Fibroblast of mammary gland (primary cell): ENCODE measurements at regions not wholly inside any gene's neighbourhood (a gene's known extent, or its start where the extent isn't known, plus 50 kb on each side); places are given as distances from the start of the nearest gene placed in this dataset.

Experiments
- DNase-seq: peaks from one replicate; pipeline ENCODE4 v3.0.0-alpha.2; 2010; ENCODE audit warnings: low read depth
- H3K4me3 ChIP-seq: 2 replicates; pipeline ENCODE4 v1.5.1; 2011; ENCODE audit warnings: low read depth, mild to moderate bottlenecking, low read length, moderate library complexity; ENCODE audit not compliant: control insufficient read depth
- TF ChIP-seq, protein P1 (sequence below): conservative IDR thresholded peaks from 2 replicates; pipeline ENCODE4 v1.5.1; 2011; ENCODE audit warnings: low read depth, low read length, inconsistent platforms; ENCODE audit not compliant: control insufficient read depth, insufficient read depth

DNA sequence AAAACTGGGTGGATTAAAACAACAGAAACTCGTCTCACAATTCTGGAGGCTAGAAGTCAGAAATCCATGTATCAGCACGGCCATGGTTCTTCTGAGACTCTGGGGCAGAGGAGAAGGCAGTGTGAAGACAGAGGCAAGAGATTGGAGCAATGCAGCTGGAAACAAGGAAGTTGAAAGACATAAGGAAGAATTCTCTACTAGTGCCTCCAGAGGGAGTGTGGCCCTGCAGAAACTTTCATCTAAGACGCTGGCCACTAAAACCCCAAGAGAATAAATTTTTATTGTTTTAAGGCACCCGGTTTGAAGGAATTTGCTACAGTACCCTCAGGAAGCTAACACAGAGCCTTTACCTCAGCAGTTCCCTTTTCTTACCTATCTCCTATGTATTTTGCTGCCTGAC lies 1012.2 kb upstream of the CADM2 start:
- TF ChIP-seq, protein P1, sequence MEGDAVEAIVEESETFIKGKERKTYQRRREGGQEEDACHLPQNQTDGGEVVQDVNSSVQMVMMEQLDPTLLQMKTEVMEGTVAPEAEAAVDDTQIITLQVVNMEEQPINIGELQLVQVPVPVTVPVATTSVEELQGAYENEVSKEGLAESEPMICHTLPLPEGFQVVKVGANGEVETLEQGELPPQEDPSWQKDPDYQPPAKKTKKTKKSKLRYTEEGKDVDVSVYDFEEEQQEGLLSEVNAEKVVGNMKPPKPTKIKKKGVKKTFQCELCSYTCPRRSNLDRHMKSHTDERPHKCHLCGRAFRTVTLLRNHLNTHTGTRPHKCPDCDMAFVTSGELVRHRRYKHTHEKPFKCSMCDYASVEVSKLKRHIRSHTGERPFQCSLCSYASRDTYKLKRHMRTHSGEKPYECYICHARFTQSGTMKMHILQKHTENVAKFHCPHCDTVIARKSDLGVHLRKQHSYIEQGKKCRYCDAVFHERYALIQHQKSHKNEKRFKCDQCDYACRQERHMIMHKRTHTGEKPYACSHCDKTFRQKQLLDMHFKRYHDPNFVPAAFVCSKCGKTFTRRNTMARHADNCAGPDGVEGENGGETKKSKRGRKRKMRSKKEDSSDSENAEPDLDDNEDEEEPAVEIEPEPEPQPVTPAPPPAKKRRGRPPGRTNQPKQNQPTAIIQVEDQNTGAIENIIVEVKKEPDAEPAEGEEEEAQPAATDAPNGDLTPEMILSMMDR = no peak
- no peak overlapping the region for H3K4me3 ChIP-seq
- DNase-seq = no peak

DNA sequence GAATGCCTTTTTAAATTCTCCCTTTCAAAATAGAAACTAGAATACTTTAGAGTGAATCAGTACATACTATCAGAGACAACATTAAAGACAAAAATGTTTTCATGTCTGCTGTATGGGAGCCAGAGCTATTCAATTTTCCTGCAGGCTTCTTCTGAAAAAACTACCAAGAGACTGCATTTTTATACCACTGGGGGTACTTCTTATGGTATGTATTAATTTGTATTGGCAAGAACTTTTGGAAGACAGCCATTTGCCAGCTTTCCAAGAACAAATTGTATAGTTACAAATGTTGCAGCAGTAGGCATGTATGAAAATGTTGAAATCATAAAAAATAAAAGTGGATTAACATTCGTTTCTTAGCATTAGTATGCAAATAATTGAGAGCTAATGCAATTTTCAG lies 1010.0 kb upstream of the CADM2 start:
- no peak for DNase-seq
- TF ChIP-seq, protein P1 = no peak
- H3K4me3 ChIP-seq = no peak overlapping the region

DNA sequence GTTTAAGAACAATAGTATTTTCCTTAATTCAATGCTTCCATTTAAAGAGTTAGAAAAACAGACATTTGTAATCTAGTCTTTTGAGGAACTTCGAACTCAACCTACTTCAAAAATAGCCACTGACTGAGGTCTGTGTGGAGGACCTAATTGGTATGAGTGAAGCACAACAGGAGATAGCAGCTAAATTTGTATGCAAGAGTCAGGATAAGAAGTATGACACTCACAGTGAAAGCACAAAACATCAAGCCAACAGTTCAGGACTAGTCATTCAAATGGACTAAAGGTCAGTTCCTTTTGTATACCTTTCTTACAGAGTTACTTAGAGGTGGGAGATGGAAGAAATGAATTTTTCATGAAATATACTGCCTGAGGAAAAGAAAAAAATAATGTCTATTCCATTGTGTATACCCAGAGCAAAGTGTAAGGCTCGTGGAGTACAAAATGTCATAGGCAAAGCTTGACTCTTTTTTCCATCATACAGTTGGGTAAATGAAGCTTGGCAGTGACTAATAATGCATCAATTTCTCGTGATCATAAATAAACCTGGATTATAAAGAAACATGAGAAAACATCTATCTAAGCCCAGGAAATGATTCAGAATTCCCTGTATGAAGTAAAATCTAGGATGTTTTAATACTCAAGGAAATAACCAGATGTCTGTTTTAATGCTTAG lies 1005.2 kb upstream of the CADM2 start:
- no peak for DNase-seq
- TF ChIP-seq, protein P1 = no peak
- H3K4me3 ChIP-seq = no peak overlapping the region

DNA sequence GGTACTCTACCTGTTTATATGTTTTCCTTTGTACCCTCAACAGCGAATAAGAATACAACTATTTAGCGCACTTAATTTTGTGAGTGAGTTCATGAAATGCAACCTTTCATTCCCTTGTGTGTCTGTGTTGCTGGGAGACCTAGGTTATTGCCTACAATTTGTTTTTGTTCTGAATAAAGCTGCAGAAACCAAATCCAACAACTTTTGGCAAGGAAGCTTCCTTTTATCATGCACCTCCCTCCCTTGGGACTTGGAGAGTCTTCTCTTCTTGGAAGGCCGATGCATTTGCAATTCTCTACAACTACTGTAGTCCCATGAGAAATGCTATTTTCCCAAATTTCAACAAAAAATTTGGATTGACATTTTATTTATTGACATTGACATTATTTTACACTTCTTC lies 1002.4 kb upstream of the CADM2 start:
- no peak overlapping the region for H3K4me3 ChIP-seq
- TF ChIP-seq, protein P1 = no peak
- no peak for DNase-seq

DNA sequence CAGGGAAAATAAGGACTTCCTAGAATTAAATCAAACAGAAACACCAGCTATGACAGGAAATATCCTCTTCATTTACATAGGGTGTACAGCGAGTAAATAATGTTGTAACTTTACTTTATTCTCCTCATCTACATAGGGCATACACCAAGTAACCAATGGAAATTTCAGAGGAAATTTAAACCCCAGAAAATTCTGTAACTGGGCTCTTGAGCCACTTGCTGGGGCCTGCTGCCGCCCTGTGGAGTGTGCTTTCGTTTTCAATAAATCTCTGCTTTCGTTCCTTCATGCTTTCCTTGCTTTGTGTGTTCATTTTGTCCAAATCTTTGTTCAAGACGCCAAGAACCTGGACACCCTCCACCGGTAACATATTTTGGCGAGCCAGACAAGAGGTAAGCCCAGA lies 990.4 kb upstream of the CADM2 start:
- H3K4me3 ChIP-seq = no peak overlapping the region
- TF ChIP-seq, protein P1 = no peak
- DNase-seq = no peak

DNA sequence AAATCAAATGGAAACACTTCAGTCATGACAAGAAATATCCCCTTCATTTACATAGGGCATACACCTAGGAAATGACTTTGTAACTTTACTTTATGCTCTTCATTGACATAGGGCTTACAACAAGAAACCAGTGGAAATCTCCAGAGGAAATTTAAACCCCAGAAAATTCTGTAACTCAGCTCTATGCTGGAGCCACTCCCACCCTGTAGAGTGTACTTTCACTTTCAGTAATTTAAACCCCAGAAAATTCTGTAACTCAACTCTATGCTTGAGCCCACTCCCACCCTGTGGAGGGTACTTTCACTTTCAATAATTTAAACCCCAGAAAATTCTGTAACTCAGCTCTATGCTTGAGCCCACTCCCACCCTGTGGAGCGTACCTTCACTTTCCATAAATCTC lies 987.1 kb upstream of the CADM2 start:
- H3K4me3 ChIP-seq = no peak overlapping the region
- DNase-seq = no peak
- TF ChIP-seq, protein P1 = no peak

DNA sequence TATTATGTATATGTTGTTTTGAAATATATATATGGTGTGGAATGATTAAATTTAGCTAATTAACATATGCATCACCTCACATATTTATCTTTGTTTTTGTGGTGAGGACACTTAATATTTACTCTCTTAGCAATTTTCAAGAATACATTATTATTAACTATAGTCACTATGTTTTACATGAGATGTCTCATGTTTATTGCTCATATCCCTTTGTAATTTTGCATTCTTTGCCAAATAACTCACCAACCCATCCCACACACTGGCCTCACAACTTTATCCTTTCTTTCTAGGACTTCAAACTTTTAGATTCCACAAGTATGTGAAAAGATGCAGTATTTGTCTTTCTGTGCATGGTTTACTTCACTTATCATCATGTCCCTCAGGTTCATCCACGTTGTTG lies 950.2 kb upstream of the CADM2 start:
- DNase-seq = no peak
- no peak overlapping the region for H3K4me3 ChIP-seq
- TF ChIP-seq, protein P1 = no peak
